ENCODE measurements at regions not wholly inside any gene's neighbourhood (a gene's known extent, or its start where the extent isn't known, plus 50 kb on each side); places are given as distances from the start of the nearest gene placed in this dataset.
"Not testable (repeated sequence)": the region's sequence is repeated elsewhere in the genome, so short reads cannot be mapped to it uniquely, and the experiment has no call there.

DNA sequence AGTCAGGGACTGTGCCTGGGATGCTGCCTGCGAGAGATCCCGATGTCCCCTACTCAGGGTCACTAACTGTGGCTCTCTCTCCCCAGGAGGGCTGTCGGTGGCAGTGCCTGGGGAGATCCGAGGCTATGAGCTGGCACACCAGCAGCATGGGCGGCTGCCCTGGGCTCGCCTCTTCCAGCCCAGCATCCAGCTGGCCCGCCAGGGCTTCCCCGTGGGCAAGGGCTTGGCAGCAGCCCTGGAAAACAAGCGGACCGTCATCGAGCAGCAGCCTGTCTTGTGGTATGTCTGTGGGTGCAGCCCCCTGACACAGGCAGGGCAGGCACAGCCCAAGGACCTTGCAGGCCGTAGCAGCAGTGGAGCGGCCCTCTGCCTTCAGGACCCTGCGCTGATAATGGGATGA lies 3088.9 kb downstream of the RPIA start:
- not testable (repeated sequence) for H3K79me2 ChIP-seq (ENCODE audit: insufficient read depth, low read depth); H3K27ac ChIP-seq; H3K9ac ChIP-seq; H3K27me3 ChIP-seq (ENCODE audit: insufficient read depth, low read depth); H3K4me2 ChIP-seq; H4K20me1 ChIP-seq (ENCODE audit: insufficient read depth); H3K4me1 ChIP-seq (ENCODE audit: low read depth, poor library complexity, severe bottlenecking); H3K36me3 ChIP-seq (ENCODE audit: insufficient read depth); H3K4me3 ChIP-seq (IDR thresholded peaks at IDR 0.05; ENCODE audit: insufficient read depth, low read depth, low read length); H2AFZ ChIP-seq (ENCODE audit: low read depth)

DNA sequence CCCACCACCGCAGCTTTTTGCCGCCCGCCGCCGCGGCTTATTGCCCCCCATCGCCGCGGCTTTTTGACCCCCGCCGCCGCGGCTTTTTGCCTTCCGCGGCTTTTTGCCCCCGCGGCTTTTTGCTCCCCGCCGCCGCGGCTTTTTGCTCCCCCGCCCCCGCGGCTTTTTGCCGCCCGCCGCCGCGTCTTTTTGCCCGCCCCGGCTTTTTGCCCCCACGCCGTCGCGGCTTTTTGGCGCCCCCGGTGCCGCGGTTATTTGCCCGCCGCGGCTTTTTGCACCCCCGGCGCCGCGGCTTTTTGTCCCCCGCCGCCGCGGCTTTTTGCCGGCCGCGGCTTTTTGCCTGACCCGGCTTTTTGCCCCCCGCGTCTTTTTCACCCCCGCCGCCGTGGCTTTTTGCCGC lies 3061.8 kb upstream of the TEKT4 start:
- not testable (repeated sequence) for H3K4me2 ChIP-seq; H3K4me3 ChIP-seq (IDR thresholded peaks at IDR 0.05; ENCODE audit: insufficient read depth, low read depth, low read length); H3K27ac ChIP-seq; H2AFZ ChIP-seq (ENCODE audit: low read depth); H3K27me3 ChIP-seq (ENCODE audit: insufficient read depth, low read depth); H3K9ac ChIP-seq; H3K36me3 ChIP-seq (ENCODE audit: insufficient read depth); H3K79me2 ChIP-seq (ENCODE audit: insufficient read depth, low read depth); H4K20me1 ChIP-seq (ENCODE audit: insufficient read depth); H3K4me1 ChIP-seq (ENCODE audit: low read depth, poor library complexity, severe bottlenecking)

DNA sequence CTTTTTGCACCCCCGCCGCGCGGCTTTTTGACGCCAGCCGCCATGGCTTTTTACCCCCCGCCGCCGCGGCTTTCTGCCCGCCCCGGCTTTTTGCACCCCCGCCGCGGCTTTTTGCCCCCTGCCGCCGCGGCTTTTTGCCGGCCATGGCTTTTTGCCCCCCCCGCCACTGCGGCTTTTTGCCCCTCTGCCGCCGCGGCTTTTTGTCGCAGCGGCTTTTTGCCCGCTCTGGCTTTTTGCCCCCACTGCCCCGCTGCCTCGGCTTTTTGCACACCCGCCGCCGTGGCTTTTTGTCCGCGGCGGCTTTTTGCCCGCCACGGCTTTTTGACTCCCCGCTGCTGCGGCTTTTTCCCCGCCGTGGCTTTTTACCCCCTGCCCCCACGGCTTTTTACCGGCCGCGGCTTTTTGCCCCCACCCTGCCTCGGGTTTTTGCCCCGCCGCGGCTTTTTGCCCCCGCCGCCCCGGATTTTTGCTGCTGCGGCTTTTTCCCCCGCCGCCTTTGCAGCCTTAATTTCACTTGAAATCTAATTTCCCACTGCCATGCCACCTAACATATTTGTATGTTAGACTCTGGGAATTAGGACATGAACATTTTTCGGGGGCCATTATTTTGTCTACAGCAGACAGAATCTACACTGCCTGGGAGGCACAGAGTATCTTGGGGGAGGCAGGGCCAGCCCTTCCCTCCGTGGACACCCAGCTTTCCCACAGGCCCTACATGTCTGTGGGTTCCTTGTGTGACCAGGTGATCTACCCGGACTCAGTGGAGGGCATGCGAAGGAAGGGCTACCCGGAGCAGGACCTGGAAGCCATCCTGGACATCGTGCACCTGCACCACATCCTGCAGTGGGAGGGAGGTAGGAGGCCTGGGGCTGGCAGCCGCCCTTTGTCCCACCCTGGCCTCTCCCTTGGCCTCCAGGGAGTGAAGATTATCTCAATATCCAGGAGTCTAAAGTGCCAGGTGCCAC lies 3031.0 kb upstream of the TEKT4 start:
- TF ChIP-seq, protein P1, sequence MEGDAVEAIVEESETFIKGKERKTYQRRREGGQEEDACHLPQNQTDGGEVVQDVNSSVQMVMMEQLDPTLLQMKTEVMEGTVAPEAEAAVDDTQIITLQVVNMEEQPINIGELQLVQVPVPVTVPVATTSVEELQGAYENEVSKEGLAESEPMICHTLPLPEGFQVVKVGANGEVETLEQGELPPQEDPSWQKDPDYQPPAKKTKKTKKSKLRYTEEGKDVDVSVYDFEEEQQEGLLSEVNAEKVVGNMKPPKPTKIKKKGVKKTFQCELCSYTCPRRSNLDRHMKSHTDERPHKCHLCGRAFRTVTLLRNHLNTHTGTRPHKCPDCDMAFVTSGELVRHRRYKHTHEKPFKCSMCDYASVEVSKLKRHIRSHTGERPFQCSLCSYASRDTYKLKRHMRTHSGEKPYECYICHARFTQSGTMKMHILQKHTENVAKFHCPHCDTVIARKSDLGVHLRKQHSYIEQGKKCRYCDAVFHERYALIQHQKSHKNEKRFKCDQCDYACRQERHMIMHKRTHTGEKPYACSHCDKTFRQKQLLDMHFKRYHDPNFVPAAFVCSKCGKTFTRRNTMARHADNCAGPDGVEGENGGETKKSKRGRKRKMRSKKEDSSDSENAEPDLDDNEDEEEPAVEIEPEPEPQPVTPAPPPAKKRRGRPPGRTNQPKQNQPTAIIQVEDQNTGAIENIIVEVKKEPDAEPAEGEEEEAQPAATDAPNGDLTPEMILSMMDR (conservative IDR thresholded peaks at IDR 0.05; ENCODE audit: low read depth, low read length) = no peak
- Histone ChIP-seq H4K20me1 (ENCODE audit: insufficient read depth) (no peaks in the 10 kb centered on the region), H3K4me2 (no peak overlapping the region), H2AFZ (ENCODE audit: low read depth) (no peak overlapping the region), H3K4me3 (IDR thresholded peaks at IDR 0.05; ENCODE audit: insufficient read depth, low read depth, low read length) (no peak overlapping the region), H3K27ac (no peak overlapping the region), H3K79me2 (ENCODE audit: insufficient read depth, low read depth) (no peaks in the 10 kb centered on the region), H3K4me1 (ENCODE audit: low read depth, poor library complexity, severe bottlenecking) (no peaks in the 10 kb centered on the region), H3K9ac (no peak overlapping the region), H3K36me3 (ENCODE audit: insufficient read depth) (no peaks in the 10 kb centered on the region), H3K27me3 (ENCODE audit: insufficient read depth, low read depth) (no peaks in the 10 kb centered on the region)

DNA sequence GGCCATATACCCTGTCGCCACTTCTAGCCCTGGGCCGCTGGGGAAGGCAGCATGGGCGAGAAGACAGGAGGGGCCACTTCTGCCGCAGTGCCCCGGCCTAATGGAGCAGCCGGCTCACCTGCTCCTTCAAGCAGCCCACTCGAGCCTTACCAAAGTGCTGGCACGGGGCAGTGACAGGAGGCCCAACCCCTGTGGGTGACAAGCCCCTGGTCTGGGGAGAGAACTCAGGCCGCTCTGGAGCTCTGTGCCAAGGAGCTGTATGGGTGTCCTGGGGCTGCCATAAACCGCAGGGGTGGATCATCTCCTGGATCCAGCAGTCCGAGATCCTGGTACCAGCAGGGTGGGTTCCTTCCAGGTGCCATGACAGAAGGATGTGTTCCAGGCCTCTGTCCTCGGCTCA lies 3029.0 kb upstream of the TEKT4 start:
- H3K27ac ChIP-seq; H3K4me2 ChIP-seq; H3K9ac ChIP-seq; H4K20me1 ChIP-seq (ENCODE audit: insufficient read depth); H3K4me3 ChIP-seq (IDR thresholded peaks at IDR 0.05; ENCODE audit: insufficient read depth, low read depth, low read length); H3K27me3 ChIP-seq (ENCODE audit: insufficient read depth, low read depth); H3K4me1 ChIP-seq (ENCODE audit: low read depth, poor library complexity, severe bottlenecking); H2AFZ ChIP-seq (ENCODE audit: low read depth); H3K36me3 ChIP-seq (ENCODE audit: insufficient read depth); H3K79me2 ChIP-seq (ENCODE audit: insufficient read depth, low read depth): not testable (repeated sequence)

DNA sequence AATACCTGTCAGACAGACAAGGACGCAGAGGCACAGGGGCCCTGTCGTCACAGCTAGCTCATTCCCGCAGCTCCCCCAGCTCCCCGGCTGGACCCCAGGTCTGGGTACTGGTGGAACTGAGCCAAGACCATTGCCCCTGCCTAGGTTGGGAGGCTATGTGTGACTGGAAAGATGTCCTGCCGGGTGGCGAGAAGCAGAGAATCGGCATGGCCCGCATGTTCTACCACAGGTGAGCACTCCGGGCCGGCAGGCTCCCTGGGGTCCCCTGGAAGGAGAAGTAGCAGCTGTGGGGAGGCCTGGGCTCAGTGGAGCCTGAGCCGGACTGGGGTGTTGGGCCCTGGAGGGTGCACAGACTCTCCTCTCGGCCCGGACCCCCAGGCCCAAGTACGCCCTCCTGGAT lies 3028.3 kb upstream of the TEKT4 start:
- not testable (repeated sequence) for H3K9ac ChIP-seq; H3K4me2 ChIP-seq; H4K20me1 ChIP-seq (ENCODE audit: insufficient read depth); H3K4me3 ChIP-seq (IDR thresholded peaks at IDR 0.05; ENCODE audit: insufficient read depth, low read depth, low read length); H3K4me1 ChIP-seq (ENCODE audit: low read depth, poor library complexity, severe bottlenecking); H3K79me2 ChIP-seq (ENCODE audit: insufficient read depth, low read depth); H3K36me3 ChIP-seq (ENCODE audit: insufficient read depth); H2AFZ ChIP-seq (ENCODE audit: low read depth); H3K27me3 ChIP-seq (ENCODE audit: insufficient read depth, low read depth); H3K27ac ChIP-seq

DNA sequence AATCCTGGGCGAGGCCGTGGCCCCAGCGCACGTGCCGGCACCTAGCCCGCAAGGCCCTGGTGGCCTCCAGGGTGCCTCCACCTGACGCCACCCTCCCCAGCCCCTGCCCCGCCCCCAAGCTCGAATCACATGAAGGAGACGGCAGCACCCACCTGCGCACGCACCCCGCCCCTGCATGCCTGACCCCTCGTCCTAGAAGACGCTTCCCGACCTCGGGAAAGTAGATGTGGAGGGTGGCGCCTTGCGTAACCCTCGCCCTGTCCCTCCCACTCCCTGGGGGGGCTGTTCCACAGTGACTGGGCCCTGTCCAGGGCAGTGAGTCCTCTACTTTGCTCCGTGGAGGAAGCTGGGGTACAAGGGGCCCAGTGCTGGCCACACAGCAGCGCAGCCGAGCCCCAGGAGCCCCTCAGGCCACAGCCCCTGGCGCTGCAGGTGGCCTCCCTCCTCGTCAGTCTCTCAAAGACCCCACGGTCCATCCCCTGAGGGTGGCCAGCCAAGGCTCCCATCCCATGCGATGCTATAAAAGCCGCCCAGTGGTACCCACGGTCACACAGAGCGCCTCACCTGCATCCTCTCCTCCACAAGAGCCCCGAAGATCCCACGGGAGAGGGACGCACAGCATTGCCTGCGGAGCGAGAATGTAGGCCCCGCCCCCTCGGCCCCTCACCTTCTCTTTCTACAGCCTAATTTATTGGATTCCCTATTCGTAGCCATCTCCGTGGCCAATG lies 3027.3 kb upstream of the TEKT4 start:
- not testable (repeated sequence) for H3K4me3 ChIP-seq (IDR thresholded peaks at IDR 0.05; ENCODE audit: insufficient read depth, low read depth, low read length); H3K9ac ChIP-seq; H4K20me1 ChIP-seq (ENCODE audit: insufficient read depth); H3K27me3 ChIP-seq (ENCODE audit: insufficient read depth, low read depth); H3K4me1 ChIP-seq (ENCODE audit: low read depth, poor library complexity, severe bottlenecking); H3K27ac ChIP-seq; H3K36me3 ChIP-seq (ENCODE audit: insufficient read depth); H3K79me2 ChIP-seq (ENCODE audit: insufficient read depth, low read depth); H3K4me2 ChIP-seq; H2AFZ ChIP-seq (ENCODE audit: low read depth)

DNA sequence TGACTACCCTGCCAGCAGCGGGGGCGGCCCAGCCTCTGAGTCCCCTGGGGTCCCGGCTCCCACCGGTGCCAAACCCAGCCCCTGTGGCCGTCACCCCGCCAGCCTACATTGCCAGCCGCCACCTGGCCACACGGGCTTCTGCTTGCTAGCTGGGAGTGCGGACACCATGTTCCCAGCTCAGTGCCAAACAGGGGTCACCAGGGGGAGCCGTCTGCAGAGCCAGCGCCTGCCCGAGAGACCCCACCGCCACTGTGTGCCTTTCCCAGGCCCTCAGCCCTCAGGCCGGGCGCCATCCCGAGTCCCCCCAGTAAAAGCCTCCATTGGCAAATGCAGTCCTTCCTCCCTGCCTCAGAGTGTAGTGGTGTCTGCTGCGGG lies 3026.8 kb upstream of the TEKT4 start:
- H4K20me1 ChIP-seq (ENCODE audit: insufficient read depth); H3K27ac ChIP-seq; H3K36me3 ChIP-seq (ENCODE audit: insufficient read depth); H3K27me3 ChIP-seq (ENCODE audit: insufficient read depth, low read depth); H3K4me3 ChIP-seq (IDR thresholded peaks at IDR 0.05; ENCODE audit: insufficient read depth, low read depth, low read length); H3K79me2 ChIP-seq (ENCODE audit: insufficient read depth, low read depth); H3K9ac ChIP-seq; H3K4me2 ChIP-seq; H3K4me1 ChIP-seq (ENCODE audit: low read depth, poor library complexity, severe bottlenecking); H2AFZ ChIP-seq (ENCODE audit: low read depth): not testable (repeated sequence)

DNA sequence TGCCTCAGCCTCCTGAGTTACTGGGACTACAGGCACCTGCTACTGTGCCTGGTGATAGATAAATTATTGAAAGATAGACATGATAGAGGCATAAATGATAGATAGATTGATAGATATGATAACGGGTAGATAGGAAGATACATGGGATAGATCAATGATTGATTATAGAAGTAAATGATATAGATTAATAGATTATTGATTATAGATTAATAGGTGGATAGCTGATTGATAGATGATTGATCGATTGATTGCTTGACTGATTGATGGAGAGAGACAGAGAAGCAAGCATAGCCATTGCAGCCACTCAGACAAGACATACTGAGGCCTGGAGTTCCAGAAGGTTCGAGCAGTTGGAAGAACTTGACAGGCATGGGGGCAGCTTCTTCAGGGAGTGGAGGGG lies 3024.8 kb upstream of the TEKT4 start:
- H3K27ac ChIP-seq; H3K4me1 ChIP-seq (ENCODE audit: low read depth, poor library complexity, severe bottlenecking); H3K79me2 ChIP-seq (ENCODE audit: insufficient read depth, low read depth); H3K4me2 ChIP-seq; H4K20me1 ChIP-seq (ENCODE audit: insufficient read depth); H3K4me3 ChIP-seq (IDR thresholded peaks at IDR 0.05; ENCODE audit: insufficient read depth, low read depth, low read length); H3K9ac ChIP-seq; H3K27me3 ChIP-seq (ENCODE audit: insufficient read depth, low read depth); H2AFZ ChIP-seq (ENCODE audit: low read depth); H3K36me3 ChIP-seq (ENCODE audit: insufficient read depth): not testable (repeated sequence)

DNA sequence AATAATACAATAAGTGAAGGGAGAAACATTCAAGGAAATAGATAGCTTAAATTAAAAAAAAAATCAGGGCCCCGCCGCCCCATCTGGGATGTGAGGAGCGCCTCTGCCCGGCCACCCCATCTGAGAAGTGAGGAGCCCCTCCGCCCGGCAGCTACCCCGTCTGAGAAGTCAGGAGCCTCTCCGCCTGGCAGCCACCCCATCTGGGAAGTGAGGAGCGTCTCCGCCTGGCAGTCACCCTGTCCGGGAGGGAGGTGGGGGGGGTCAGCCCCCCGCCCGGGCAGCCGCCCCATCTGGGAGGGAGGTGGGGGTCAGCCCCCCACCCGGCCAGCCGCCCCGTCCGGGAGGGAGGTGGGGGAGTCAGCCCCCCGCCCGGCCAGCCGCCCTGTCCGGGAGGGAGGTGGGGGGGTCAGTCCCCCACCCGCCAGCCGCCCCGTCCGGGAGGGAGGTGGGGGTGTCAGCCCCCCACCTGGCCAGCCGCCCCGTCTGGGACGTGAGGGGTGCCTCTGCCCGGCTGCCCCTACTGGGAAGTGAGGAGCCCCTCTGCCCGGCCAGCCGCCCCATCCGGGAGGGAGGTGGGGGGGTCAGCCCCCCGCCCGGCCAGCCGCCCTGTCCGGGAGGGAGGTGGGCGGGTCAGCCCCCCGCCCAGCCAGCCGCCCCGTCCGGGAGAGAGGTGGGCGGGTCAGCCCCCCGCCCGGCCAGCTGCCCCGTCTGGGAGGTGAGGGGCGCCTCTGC lies 3019.4 kb upstream of the TEKT4 start:
- not testable (repeated sequence) for H3K36me3 ChIP-seq (ENCODE audit: insufficient read depth); H3K27ac ChIP-seq; H2AFZ ChIP-seq (ENCODE audit: low read depth); H3K27me3 ChIP-seq (ENCODE audit: insufficient read depth, low read depth); H3K79me2 ChIP-seq (ENCODE audit: insufficient read depth, low read depth); H4K20me1 ChIP-seq (ENCODE audit: insufficient read depth); H3K4me3 ChIP-seq (IDR thresholded peaks at IDR 0.05; ENCODE audit: insufficient read depth, low read depth, low read length); H3K4me1 ChIP-seq (ENCODE audit: low read depth, poor library complexity, severe bottlenecking); H3K9ac ChIP-seq; H3K4me2 ChIP-seq
